ENCODE measurements at regions not wholly inside any gene's neighbourhood (a gene's known extent, or its start where the extent isn't known, plus 50 kb on each side); places are given as distances from the start of the nearest gene placed in this dataset.

DNA sequence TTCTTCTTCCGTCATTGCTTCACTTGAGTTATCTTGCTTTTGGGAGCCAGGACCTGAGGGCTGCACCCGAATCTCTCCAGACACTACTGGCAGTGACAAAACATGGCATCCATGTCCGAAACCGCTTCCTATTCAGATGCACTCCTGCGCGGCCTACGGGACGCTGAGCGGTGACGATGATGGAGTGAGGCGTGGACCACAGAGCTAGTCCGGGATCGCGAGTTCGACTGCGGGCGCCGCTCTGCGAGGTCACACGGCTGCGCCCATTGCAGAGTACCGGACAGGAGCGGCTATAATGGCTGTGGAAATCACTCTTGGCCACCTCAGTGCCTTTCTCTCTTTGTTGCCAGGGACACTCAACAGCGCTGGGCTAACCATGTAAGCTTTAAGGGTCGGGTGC is 453.8 kb upstream of the CNTN5 start:
- intact Hi-C loops (cut with DNase I) = no loop called here
- Histone ChIP-seq H3K36me3 (no peaks in the 10 kb centered on the region), H3K9me3 (no peaks in the 10 kb centered on the region), H3K4me3 (replicated peaks in 1 of 3) (no peak overlapping the region), H3K27ac (no peak overlapping the region), H3K4me1 (no peaks in the 10 kb centered on the region), H3K27me3 (no peaks in the 10 kb centered on the region)
- no peak for DNase-seq
- TF ChIP-seq POLR2A (IDR thresholded peaks at IDR 0.05) (no peak), CTCF (IDR thresholded peaks at IDR 0.05) (no peak)
- WGBS, 2 donors = 93 to 97% methylated on average over 24 to 25 of the region's 25 CpGs

GRCh38 chr11:98568013-98568412 is 452.7 kb upstream of the CNTN5 start:
- WGBS, 2 donors = 42 to 52% methylated on average over 2 of the region's 2 CpGs
- Histone ChIP-seq H3K27me3 (no peaks in the 10 kb centered on the region), H3K27ac (no peak overlapping the region), H3K4me3 (replicated peaks in 1 of 3) (no peak overlapping the region), H3K9me3 (no peaks in the 10 kb centered on the region), H3K4me1 (no peaks in the 10 kb centered on the region), H3K36me3 (no peaks in the 10 kb centered on the region)
- DNase-seq = no peak
- intact Hi-C loops (cut with DNase I) = no loop called here
- TF ChIP-seq POLR2A (IDR thresholded peaks at IDR 0.05) = no peak
- TF ChIP-seq CTCF (IDR thresholded peaks at IDR 0.05) = no peak

DNA sequence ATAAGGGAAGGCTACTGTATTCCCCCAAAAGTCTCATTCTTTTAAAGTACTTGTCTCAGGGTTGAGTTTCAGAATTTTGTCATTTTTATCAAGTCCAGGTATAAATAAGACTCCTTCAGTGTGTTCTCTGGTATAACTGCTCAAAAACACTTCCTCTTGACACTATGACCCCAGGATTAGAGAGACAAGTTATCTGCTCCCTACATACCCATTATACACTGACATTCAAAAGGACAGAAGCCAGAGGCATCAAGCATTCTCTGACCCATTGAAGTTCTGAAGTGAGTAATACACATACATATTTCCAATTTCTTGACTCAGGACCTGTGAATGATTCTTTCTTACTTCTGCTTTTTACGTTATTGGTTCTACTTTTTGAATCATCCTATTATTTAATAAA is 447.8 kb upstream of the CNTN5 start:
- Histone ChIP-seq H3K27ac (no peak overlapping the region), H3K4me3 (replicated peaks in 1 of 3) (no peak overlapping the region), H3K4me1 (no peaks in the 10 kb centered on the region), H3K9me3 (no peaks in the 10 kb centered on the region), H3K27me3 (no peaks in the 10 kb centered on the region), H3K36me3 (no peaks in the 10 kb centered on the region)
- intact Hi-C loops (cut with DNase I) = no loop called here
- no peak for DNase-seq
- WGBS, 2 donors = 83 to 86% methylated on average over 1 of the region's 1 CpG
- TF ChIP-seq CTCF (IDR thresholded peaks at IDR 0.05) = no peak
- TF ChIP-seq POLR2A (IDR thresholded peaks at IDR 0.05) = no peak

- Histone ChIP-seq H3K36me3 (no peaks in the 10 kb centered on the region), H3K4me3 (replicated peaks in 1 of 3) (no peak overlapping the region), H3K4me1 (no peaks in the 10 kb centered on the region), H3K27ac (no peak overlapping the region), H3K9me3 (no peaks in the 10 kb centered on the region), H3K27me3 (no peaks in the 10 kb centered on the region)
- no peak for TF ChIP-seq POLR2A (IDR thresholded peaks at IDR 0.05)
- no peak for TF ChIP-seq CTCF (IDR thresholded peaks at IDR 0.05)
- intact Hi-C loops (cut with DNase I) = no loop called here
- DNase-seq = no peak
These were observed 432.9 kb upstream of the CNTN5 start for GRCh38 chr11:98587884-98588283.

- Histone ChIP-seq H3K27ac (no peak overlapping the region), H3K27me3 (no peaks in the 10 kb centered on the region), H3K4me3 (replicated peaks in 1 of 3) (no peak overlapping the region), H3K9me3 (no peaks in the 10 kb centered on the region), H3K4me1 (no peaks in the 10 kb centered on the region), H3K36me3 (no peaks in the 10 kb centered on the region)
- no peak for DNase-seq
- no peak for TF ChIP-seq POLR2A (IDR thresholded peaks at IDR 0.05)
- no peak for TF ChIP-seq CTCF (IDR thresholded peaks at IDR 0.05)
- intact Hi-C loops (cut with DNase I) = no loop called here
- 73 to 83% methylated on average over 5 of the region's 5 CpGs for WGBS, 2 donors
These were observed 430.8 kb upstream of the CNTN5 start for GRCh38 chr11:98589967-98590366.
